HEK293 (cell line): ENCODE measurements at regions not wholly inside any gene's neighbourhood (a gene's known extent, or its start where the extent isn't known, plus 50 kb on each side); places are given as distances from the start of the nearest gene placed in this dataset.

Experiments used
- KLF9 ChIP-seq: fragments of 450-650 bp; formaldehyde crosslinking; IDR thresholded peaks from 2 replicates; pipeline ENCODE4 v1.5.1; 2016; ENCODE audit warnings: missing biosample characterization, missing genetic modification characterization, low read depth
- MYNN ChIP-seq: fragments of 450-650 bp; formaldehyde crosslinking; IDR thresholded peaks from 2 replicates; pipeline ENCODE4 v1.5.1; 2016; ENCODE audit warnings: missing biosample characterization, missing genetic modification characterization, borderline replicate concordance
- TSHZ1 ChIP-seq: fragments of 450-650 bp; formaldehyde crosslinking; IDR thresholded peaks from 2 replicates; pipeline ENCODE4 v1.5.1; 2016; ENCODE audit warnings: missing biosample characterization, missing genetic modification characterization, borderline replicate concordance
- ZBTB7A ChIP-seq: fragments of 450-650 bp; formaldehyde crosslinking; IDR thresholded peaks from 2 replicates; pipeline ENCODE4 v1.5.1; 2016; ENCODE audit warnings: low read depth, missing biosample characterization, missing genetic modification characterization
- ZNF112 ChIP-seq: fragments of 450-650 bp; formaldehyde crosslinking; IDR thresholded peaks from 2 replicates; pipeline ENCODE4 v1.5.0; 2017; ENCODE audit warnings: missing biosample characterization, missing genetic modification characterization
- ZNF140 ChIP-seq: fragments of 450-650 bp; formaldehyde crosslinking; IDR thresholded peaks from 2 replicates; pipeline ENCODE4 v1.5.1; 2016; ENCODE audit warnings: missing biosample characterization, missing genetic modification characterization
- ZNF571 ChIP-seq: fragments of 450-650 bp; formaldehyde crosslinking; IDR thresholded peaks from 2 replicates; pipeline ENCODE4 v1.5.0; 2017; ENCODE audit warnings: missing biosample characterization, missing genetic modification characterization
- TF ChIP-seq, protein P1 (sequence below): fragments of 450-650 bp; formaldehyde crosslinking; IDR thresholded peaks from 2 replicates; pipeline ENCODE4 v1.5.1; 2016; ENCODE audit warnings: missing biosample characterization, missing genetic modification characterization

- TF ChIP-seq ZNF571 (tag by site-specific recombination) (no peak), TSHZ1 (tag by site-specific recombination) (no peak), ZNF112 (tag by site-specific recombination) (no peak), MYNN (tag by site-specific recombination) (no peak), KLF9 (tag by site-specific recombination) (no peak), ZNF140 (tag by site-specific recombination) (no peak), ZBTB7A (tag by site-specific recombination) (no peak)
- TF ChIP-seq, protein P1, sequence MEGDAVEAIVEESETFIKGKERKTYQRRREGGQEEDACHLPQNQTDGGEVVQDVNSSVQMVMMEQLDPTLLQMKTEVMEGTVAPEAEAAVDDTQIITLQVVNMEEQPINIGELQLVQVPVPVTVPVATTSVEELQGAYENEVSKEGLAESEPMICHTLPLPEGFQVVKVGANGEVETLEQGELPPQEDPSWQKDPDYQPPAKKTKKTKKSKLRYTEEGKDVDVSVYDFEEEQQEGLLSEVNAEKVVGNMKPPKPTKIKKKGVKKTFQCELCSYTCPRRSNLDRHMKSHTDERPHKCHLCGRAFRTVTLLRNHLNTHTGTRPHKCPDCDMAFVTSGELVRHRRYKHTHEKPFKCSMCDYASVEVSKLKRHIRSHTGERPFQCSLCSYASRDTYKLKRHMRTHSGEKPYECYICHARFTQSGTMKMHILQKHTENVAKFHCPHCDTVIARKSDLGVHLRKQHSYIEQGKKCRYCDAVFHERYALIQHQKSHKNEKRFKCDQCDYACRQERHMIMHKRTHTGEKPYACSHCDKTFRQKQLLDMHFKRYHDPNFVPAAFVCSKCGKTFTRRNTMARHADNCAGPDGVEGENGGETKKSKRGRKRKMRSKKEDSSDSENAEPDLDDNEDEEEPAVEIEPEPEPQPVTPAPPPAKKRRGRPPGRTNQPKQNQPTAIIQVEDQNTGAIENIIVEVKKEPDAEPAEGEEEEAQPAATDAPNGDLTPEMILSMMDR: no peak
Measured at GRCh38 chr15:39462691-39463090, 118.2 kb upstream of the THBS1 start.
